ENCODE measurements at regions not wholly inside any gene's neighbourhood (a gene's known extent, or its start where the extent isn't known, plus 50 kb on each side); places are given as distances from the start of the nearest gene placed in this dataset.
"Not testable (repeated sequence)": the region's sequence is repeated elsewhere in the genome, so short reads cannot be mapped to it uniquely, and the experiment has no call there.

GRCh38 chr2:18980786-18981430 lies 377.5 kb downstream of the OSR1 start:
- no peak for DNase-seq (ENCODE audit: low read depth)

- no peak for DNase-seq (ENCODE audit: low read depth)
These were observed 378.2 kb downstream of the OSR1 start for GRCh38 chr2:18980104-18980785.

DNA sequence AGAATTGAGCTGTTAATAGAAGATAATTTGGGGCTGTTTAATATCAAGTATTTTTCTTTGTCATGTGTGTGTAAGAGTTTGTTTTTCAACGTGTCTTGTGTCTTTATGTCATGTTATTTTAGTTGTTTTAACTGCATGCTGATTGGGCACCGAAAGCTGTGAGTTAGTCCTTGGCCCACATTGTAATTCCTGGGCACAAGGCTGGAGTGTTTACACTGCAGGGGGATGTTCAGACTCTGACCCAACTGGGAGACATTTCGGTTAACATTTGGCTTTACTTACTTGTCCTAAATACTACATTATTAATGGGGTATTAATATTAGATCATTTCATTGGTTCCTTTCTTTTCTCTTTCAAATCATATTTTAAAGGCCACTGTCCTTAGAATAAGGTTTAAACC lies 381.0 kb downstream of the OSR1 start:
- no peak for DNase-seq (ENCODE audit: low read depth)

DNA sequence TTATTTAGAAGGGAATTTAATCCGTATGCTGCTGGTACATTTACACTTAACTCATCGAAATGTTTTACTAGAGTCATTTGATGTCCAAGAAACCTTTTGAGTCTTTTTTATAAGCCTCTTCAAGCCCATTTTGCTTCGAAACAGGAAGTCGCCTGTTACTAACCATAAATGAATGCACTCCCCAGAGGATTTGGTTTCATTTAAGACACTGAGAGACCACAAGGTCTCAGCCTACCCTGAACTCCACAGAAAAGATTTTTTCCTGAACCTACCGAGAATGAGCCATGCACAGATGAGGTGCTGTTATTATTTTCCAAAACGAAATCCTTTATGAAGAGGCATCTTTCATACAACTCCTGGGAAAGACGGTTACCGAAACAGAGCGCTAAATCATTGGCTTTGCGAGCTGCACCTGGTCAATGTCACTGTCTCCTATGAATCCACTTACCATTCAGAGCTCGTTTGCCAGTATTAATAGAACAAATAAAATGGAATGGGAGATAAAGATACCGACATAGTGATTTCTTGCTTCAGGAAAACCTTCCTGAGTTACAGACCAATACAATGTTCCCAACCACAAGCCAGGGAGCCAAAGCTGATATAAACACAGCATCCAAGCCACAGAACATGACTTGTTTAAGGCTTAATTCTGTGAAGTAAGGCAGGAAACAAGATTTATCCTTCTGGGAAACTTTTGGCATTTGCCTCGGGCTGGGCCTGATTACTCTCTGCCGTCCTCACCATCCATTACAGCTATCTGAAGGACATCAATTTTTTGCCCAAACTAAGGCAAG lies 382.1 kb downstream of the OSR1 start:
- no peak for DNase-seq (ENCODE audit: low read depth)

DNA sequence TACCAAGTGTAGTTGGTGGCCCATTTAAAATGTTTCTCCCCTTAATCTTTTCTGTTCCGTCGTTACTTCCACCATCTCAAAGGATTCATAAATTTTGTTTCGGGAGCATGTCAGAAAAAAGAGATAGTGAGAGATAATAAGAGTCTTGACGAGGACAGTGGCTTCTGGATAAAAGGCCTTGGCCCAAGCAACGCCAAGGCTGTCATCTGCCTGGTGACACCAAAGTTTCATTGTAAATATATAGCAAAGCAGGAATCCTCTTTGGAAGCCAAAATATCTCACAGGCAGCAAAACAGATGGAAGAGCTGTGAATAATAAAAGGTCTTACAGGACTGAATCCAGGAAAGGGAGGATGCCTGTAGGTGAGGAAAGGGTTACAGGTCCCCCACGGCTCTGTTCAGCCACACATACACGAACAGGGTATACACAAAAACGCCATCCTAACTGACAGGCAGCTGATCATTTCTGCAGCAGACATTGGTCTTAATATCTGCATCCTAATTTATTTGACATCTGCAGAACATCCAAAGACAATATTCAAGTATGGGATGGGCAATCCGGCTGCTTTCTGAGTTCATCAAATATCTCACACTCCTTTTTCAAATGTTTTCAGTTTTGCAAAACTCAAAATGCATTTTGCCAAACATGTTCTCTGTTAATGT lies 382.8 kb downstream of the OSR1 start:
- no peak for DNase-seq (ENCODE audit: low read depth)

DNA sequence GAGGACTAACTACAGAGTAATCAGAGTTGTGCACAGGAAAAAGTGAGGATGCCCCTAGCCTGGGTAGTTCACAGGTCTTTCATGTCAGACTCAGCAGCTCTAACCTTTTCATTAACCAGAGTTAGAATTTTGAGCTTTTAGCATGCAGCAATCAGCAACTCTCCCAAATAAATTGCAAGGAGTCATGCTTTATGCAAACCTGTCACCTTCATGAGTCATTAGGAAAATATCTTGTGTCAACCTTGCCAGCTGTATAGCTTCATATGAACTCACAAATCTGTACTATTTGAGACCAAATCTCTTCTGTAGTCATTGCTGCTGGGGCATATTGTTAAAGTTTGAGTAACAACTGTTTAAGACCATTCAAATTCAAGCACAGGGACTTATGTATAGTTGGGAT lies 382.3 kb upstream of the NT5C1B start:
- DNase-seq (ENCODE audit: low read depth): no peak

DNA sequence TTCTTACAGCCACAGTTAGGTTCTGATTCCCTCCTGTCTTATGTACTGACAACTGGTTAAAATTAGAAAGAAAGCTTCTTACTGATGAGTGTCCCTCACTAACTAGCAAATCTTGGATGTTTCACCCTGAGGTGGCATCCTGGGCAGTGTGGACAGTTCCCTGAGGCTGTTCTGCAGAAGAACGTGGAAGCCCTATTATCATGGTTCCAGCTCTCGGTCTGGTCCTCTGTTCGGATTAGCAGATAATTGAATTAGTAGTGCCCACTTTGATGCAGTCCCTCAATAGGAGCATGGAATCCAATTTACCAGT lies 381.7 kb upstream of the NT5C1B start:
- no peak for DNase-seq (ENCODE audit: low read depth)

DNA sequence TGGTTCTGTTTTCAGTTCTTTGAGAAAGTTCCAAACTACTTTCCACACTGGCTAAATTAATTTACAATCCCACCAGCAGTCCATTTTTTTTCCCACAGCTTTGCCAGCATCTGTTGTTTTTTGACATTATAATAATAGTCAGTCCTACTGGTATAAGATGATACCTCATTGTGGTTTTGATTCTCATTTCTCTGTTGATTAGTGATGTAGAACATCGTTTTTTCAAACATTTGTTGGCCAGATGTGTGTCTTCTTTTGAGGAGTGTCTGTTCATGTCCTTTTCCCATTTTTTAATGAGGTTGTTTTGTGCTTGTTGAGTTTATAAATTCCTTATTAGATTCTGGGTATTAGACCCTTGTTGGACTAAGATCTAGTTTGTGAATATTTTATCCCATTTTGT lies 376.8 kb upstream of the NT5C1B start:
- no peak for DNase-seq (ENCODE audit: low read depth)

GRCh38 chr2:18963739-18964256 lies 374.4 kb upstream of the NT5C1B start:
- not testable (repeated sequence) for DNase-seq (ENCODE audit: low read depth)

DNA sequence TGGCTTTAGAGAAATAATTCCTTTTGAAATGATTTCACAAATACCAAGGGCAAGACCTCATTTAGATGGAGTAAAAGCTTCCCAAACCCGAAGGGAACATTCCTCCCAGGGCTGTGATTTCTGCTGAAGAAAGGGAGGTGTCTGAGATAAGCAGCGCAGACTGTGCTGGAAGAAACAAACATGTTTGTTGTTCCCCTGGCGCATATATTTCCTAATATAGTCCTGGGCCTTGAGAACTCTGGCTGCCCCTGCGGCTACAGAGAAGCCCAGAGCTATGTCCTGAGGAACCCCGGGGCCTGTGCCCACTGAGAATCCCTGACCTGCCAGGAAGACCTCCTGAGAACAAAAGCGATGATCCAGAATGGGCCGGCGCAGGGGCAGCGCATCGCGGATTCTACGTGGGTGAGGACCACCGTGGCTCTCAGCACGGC lies 372.6 kb upstream of the NT5C1B start:
- no peak for DNase-seq (ENCODE audit: low read depth)

GRCh38 chr2:18959952-18960717 lies 370.8 kb upstream of the NT5C1B start:
- DNase-seq (ENCODE audit: low read depth): no peak

GRCh38 chr2:18959200-18959599 lies 369.8 kb upstream of the NT5C1B start:
- no peak for DNase-seq (ENCODE audit: low read depth)

DNA sequence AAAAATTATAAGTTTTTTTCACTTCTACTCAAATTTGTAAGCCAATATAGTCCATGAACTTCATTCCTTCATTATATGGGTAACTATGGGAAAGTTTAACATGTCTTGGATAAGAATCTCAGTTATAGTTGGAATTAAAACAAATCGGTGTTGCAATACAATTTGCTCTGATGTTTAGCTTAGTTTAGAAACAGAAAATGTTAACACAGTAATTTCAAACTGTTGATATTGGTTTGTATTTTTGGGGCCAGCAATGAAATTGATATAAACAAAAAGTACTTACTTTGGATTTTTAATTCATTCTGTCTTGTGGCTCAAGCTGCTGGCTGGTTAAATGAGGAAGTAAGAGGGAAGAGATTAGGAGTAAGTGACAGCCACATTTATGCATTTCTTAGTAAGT lies 368.5 kb upstream of the NT5C1B start:
- no peak for DNase-seq (ENCODE audit: low read depth)

- no peak for DNase-seq (ENCODE audit: low read depth)
These were observed 361.0 kb upstream of the NT5C1B start for GRCh38 chr2:18950361-18950851.

- no peak for DNase-seq (ENCODE audit: low read depth)
These were observed 360.5 kb upstream of the NT5C1B start for GRCh38 chr2:18949871-18950270.

GRCh38 chr2:18940184-18940583 lies 350.8 kb upstream of the NT5C1B start:
- DNase-seq (ENCODE audit: low read depth): no peak

DNA sequence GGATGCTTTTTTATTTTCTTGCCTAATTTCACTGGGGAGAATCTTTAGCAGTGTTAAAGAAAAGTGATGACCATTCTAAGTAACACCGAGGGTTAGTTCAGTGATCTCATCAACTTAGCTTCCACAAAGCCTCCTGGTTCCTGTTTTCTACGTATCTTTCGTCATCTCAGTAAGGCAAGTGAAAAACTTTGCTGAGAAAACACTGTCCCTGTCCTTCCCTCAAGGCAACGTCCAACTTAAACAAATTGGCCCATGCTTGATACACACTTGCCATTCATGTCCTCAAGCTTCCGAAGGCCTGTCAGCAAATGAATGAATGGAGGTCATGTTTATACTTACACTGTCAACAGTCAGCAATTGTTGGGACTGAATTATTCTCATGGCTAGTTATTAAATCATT lies 350.4 kb upstream of the NT5C1B start:
- DNase-seq (ENCODE audit: low read depth): not testable (repeated sequence)

- DNase-seq (ENCODE audit: low read depth): no peak
These were observed 345.5 kb upstream of the NT5C1B start for GRCh38 chr2:18934886-18935285.

GRCh38 chr2:18932853-18933252 lies 343.5 kb upstream of the NT5C1B start:
- no peak for DNase-seq (ENCODE audit: low read depth)

GRCh38 chr2:18930971-18931370 lies 341.6 kb upstream of the NT5C1B start:
- no peak for DNase-seq (ENCODE audit: low read depth)

DNA sequence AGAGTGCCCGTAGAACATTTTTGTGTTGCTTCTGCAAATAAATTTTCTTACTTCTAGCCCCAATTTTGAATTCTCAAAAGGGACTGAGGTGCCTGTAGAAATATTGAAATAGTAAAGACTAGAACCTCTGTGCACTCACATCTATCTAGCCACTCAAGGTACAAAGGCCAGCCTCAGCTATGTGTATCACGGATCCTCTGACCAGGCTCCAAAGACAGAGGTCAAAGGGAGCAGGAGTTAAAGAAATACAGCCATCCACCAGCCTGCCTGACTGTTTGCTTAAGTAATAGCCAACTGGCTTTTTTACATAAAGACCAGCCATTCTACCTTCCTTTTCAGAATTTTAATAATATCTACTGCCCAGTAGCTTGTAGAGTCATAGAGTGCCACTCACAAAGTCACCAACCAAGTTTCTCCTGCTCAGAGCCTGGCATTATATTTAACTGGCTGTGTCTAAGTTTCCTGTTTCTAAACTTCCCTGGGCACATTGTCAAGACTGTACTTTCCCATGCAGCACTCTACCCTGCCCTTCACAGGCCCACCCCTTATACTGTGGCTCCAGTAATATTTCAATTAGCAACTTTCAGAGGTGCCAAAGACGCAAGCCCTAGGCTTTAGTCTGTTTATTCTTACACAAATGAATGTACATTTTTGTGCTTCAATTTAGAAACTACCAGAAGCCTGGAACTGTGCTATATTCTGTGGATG lies 338.3 kb upstream of the NT5C1B start:
- DNase-seq (ENCODE audit: low read depth): no peak
